DMS153 (cell line): ENCODE measurements at regions not wholly inside any gene's neighbourhood (a gene's known extent, or its start where the extent isn't known, plus 50 kb on each side); places are given as distances from the start of the nearest gene placed in this dataset.

ENCODE experiments used
- DNase-seq: peaks from one replicate; lab custom pipeline; 2025; lab: John Stamatoyannopoulos, UW

DNA sequence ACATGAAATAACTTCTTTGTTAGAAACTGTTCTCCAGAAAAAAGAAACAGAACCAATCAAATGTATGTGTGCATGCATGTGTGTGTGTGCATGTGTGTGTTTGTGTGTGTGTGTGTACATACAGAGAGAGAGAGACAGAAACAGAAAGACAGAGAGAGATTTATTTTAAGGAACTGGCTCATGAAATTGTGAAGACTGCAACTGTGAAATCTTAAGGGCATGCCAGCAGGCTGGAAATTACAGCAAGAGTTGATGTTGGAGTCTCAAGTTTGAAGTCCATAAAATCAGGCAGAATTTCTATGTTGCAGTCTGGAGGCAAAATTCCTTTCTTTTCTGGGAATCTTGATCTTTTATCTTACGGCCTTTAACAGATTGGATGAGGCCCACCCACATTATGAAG, 168.9 kb upstream of the CDH20 start:
- no peak for DNase-seq

DNA sequence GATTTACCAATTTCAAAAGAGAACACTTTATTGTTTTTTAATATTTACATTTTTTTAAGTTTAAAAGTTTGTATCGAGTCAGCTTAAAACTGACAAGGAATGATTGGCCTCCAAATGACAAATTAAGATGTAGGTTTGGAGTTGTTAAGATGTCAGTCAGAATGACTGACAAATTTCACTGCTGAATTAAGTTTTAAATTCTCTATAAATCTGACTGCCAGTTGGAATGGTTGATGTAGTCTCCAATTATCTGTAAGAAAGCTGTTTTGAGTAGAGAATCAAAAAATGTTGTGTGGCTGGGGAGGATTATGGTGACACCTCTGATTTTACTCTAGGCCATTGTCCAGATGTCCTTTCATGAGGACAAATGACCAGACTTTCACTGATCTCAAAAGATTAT, 165.3 kb upstream of the CDH20 start:
- DNase-seq, result no peak

DNA sequence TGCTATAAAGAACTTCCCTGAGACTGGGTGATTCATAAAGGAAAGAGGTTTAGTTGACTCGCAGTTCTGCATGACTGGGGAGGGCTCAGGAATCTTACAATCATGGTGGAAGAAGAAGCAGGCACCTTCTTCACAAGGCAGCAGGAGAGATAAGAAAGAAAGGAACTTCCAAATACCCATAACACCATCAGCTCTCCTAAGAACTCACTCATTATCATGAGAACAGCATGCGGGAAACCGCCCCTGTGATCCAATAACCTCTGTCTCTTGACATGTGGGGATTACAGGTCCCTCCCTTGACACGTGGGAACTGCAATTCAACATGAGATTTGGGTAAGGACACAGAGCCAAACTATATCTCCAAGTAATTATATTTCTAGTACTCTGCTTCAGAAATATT, 163.8 kb upstream of the CDH20 start:
- DNase-seq, result no peak

DNA sequence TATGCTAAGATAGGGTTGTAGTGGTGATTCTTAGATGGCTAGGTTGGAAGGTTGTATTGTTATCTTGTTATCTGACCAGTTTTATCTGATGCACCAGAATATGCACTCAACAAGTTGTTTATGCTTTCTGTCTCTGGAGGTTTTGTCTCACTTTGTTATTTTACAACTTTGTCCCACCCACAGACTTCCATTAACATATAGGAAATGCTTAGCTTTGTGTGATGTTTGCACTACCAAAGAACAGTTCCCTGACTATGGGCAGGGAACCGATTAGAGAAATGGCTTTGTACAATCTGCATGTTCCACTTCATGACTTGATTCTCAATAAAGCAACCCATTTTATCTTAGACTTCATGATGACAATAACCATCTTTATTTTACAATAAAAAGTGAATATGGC, 160.6 kb upstream of the CDH20 start:
- DNase-seq, result no peak

- DNase-seq, result peak; percentile 61
These were observed 159.7 kb upstream of the CDH20 start for GRCh38 chr18:61173554-61173953.

DNA sequence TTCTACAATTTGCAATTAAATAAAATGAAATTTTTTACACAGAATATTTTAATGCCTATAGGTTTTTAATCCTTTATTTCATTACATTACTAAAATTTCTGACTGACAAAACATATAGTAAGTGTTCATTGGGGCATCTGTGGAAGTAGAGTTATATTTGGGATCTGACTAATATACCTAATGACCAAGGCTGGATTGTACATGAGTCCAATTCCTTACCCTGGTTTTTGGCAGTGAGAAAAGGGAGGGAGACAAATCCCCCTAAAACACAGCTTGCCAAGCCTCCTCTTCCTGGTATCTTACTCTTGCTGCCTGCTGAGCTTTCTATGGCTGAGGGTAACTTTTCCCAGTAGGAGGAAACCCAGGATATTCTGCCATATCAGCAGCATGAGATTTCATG, 149.4 kb upstream of the CDH20 start:
- no peak for DNase-seq

- DNase-seq, result no peak
These were observed 145.3 kb upstream of the CDH20 start for GRCh38 chr18:61187971-61188370.

GRCh38 chr18:61189376-61189775, 143.9 kb upstream of the CDH20 start:
- DNase-seq, result no peak

- DNase-seq, result no peak
These were observed 138.5 kb upstream of the CDH20 start for GRCh38 chr18:61194726-61195125.

DNA sequence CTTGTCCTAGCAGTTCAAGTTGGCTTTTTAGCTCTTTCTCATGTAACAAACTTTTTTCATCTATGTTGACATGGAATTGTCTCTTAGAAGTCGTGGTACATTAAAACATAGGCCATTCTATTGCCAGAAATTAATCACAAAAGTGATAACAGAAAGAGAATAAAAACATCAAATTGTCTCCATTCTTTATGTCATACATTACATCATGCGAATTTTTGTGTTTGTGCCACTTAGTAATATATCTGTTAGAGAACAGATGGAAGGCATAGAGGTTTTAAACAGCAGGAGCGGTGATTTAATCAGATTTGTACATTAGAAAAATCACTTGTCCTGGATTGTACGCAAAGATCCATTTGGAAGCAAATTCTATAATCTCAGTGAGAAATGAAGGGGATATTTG, 136.5 kb upstream of the CDH20 start:
- DNase-seq, result no peak

DNA sequence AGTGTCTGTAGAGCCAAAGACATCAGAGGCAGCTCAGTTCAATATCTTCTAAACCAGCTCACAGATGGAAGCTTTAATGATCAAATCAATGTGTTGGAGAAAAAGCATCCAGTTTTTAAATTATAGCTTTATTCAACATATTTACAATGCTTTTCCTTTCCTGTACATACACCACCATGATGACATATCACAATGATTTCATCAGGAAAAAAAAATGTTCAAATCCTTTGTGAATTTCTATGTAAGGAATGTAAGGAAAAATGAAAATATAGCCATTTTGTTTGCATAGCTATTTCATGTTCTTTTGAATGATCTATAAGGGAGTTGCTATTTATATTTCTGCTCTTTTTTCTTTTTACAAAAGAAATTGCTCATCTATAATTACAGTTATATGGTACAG, 134.7 kb upstream of the CDH20 start:
- DNase-seq, result no peak

- DNase-seq, result no peak
These were observed 133.9 kb upstream of the CDH20 start for GRCh38 chr18:61199171-61199848.

DNA sequence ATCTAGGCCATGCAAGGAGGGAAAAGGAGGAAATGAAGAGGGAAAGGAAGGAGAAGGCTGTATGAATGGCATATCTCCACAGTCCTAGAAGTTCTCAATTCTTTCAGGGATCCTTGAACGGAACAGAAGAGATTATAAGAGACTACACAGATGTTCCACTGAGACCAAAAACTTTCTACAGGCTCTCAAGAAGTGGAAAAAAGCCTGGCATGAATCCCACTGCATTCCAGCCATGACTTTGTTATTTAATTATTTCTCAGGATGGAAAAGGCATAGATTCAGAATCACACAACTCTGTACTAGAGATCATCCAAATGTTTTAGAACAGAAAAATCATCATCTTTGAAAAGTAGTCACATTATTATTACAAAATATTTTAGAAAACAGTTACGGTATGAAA, 131.7 kb upstream of the CDH20 start:
- no peak for DNase-seq

DNA sequence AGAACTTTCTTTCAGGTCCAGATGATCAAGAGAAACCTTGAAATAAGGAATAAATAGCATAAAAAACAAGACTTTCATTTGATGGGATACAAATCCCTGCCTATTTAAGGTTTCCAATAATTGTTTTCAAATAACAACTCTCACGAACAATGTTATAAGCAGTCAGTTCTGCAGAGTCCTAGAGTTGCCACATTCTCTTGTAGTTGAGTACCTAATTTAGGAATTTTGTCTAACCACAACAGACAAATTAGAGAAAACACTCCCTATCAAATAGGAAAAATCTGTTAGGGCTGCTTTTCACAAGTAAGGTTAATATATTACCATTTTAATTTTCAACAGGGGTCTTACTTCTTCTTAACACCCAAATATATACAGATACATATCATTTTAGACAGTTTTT, 130.1 kb upstream of the CDH20 start:
- no peak for DNase-seq

- DNase-seq, result no peak
These were observed 123.4 kb upstream of the CDH20 start for GRCh38 chr18:61209801-61210200.

- DNase-seq, result no peak
These were observed 117.2 kb upstream of the CDH20 start for GRCh38 chr18:61216051-61216450.

DNA sequence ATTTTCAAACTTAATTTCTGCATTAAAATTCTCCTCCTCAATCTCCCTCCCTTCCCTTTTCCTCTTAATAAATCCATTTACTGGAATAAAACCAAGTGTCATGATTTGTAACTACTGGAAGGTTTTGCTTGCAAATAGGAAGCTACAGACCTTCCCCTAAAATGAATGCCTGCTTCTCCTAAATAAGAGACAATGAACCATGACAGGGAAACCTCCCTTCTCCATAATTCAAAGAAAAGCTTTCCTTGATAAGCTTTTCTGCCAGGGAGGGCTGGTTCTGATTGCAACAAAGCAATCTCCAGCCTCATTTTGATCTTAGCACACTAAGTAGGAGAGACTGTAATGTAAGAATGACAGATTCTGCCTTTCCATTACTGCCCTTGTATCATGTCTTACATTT, 111.0 kb upstream of the CDH20 start:
- DNase-seq, result no peak

GRCh38 chr18:61225336-61225735, 107.9 kb upstream of the CDH20 start:
- DNase-seq, result no peak

DNA sequence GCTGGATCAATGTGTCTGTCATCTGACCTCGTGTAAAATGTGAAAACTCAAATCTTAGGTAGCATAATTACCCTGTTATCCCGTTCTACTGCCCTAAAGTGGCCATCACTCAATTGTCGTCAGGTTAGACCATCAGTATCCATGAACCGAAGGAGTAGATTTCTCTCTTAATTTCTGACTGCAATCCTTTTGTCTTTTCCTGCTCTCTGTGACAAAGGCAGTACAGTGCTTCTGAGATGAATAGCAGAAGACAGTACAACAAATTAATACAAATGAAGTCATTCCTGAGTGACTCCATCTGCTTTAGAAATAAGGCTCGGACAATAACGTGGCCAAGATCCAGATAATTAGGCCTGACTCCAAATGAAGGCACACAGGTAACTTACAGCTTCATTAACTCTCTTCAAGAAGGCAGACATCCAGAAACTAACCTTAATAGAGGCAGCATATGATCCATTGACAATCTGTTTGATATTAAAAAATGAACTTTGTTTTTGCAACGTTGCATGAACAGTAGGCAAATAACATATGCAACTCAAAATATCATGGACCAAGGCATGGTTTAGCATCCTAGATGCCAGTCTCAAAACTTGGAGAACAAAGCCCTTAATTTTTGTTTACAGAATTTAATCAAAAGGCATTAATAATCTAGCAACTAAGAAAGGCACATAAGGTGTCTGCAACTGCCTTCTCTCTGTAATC, 96.7 kb upstream of the CDH20 start:
- no peak for DNase-seq

DNA sequence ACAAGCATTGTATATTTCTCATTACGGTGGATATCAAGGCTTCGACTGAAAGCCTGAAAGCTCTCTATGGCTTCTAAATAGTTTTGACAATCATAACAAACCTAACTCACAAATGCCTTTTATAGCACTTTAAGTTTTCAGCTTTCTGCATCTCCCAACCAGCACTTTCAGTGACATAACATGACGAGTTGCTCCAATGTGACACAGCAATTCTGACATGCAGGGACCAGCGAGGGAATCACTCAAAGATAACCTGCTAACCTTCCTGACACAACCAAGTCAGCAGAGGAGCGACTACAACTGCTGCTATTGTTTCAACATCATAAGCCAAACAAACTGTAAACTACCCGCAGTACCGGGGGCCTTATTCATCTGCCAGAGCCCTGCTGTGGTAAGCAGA, 95.7 kb upstream of the CDH20 start:
- no peak for DNase-seq

DNA sequence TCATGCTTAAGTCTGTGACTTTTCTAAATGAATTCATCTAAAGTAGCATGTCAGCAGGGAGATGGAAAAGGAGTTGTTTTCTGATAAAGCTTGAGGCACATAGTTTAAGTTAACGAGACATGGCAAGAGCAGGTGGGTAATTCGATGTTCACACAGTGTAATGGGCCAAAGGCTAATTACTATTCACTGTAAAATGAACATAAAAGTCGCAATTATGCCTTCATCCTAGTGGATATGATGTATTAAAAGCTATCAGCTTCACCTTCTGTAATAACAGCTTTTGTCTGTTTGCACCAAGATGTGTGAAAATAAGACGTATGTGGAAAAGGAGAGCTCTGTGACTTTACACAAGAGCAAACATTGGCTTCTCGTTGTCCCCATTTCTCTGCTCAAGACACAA, 94.2 kb upstream of the CDH20 start:
- no peak for DNase-seq

DNA sequence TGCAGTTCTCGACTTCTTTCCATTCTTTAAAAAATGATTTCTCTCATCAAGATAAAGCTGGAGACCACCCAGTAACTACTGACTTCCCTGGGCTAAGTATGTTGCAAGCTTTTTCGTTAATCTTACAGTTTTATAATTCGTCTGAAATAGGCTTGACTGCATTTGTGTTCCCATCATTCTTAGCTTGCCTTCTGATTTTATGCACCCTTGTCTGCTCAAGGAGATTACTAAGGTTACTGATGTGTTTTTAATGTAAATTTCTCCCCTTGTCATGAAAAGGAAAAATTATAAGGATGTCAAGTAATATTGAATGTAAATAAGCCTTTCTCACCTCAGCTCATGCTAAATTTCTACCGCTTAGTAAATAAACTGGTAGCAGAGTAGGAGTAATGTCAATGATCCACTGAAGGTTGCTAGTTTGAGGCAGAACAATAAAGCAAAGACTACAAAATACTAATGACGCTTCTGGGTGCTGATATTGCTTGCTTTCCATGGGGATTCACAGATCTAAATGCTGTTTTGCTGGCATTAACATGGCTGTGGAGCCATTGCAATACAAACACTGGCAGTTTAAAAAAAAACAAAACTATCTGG, 91.9 kb upstream of the CDH20 start:
- no peak for DNase-seq

DNA sequence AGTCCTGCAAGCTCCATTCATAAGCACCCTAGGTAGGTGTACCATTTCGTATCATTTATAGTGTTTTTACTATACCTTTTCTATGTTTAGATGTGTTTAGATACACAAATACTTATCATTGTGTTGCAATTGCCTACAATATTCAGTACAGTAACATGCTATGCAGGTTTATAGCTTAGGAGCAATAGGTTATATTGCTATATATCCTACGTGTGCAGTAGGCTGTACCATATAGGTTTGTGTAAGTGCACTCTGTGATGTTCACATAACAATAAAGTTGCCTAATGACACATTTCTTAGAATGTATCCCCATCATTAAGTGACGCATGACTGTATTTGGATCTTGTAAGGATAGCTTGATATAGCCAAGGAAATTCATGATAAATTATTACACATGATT, 88.6 kb upstream of the CDH20 start:
- no peak for DNase-seq

DNA sequence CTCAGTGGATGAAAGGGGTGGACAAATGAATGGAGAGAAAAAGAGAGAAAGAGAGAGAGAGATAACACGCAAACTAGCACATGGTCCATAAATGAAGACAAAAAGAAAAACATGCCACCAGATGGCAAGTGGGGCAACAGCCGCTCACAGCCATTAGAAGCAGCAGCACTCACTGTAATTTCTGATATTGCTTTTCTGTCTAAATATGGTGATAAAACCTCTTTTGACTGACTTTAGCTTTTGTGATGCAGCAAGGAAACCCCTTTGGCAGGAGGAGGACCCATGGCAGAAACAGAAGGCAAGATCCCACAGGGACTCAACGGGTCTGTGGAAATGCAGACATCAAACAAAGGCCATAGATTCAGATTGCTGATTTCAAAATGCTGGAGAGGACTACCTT, 88.0 kb upstream of the CDH20 start:
- DNase-seq, result no peak
